ENCODE measurements at regions not wholly inside any gene's neighbourhood (a gene's known extent, or its start where the extent isn't known, plus 50 kb on each side); places are given as distances from the start of the nearest gene placed in this dataset.

DNA sequence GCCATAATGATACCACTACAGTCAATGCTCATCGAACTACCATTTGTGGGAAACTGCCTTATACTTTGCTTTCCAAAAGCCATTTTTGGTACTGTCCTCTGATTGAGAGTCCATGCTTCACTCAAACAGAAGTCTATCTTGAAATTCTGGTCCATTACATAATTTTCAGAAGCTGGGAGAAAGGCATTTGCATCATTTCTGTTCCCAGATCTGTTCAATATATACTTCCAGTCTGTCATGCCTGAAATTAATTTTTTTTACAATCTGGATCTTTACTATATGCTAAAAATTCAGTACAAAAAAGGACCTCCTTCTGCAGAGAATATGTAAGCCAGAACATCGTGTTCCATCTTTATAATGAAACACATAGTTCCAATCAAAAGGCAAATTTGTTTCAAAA lies 528.9 kb upstream of the MEF2C start:
- H3K4me3 Mint-ChIP-seq = no peak overlapping the region
- H3K36me3 Mint-ChIP-seq = no peaks in the 10 kb centered on the region
- Histone ChIP-seq H3K27ac (ENCODE audit: low read depth, low read length) (no peak overlapping the region), H3K36me3 (ENCODE audit: insufficient read depth, low read length) (no peaks in the 10 kb centered on the region), H3K4me1 (ENCODE audit: insufficient read depth, low read length) (no peaks in the 10 kb centered on the region), H3K9me3 (ENCODE audit: control insufficient read depth in 1 of 2, low read length in 2 of 2) (no peaks in the 10 kb centered on the region), H3K4me3 (ENCODE audit: low read length in 2 of 2) (no peak overlapping the region), H3K27me3 (ENCODE audit: insufficient read depth, low read length) (no peaks in the 10 kb centered on the region)
- no peak overlapping the region for H3K27ac Mint-ChIP-seq
- DNase-seq = no peak
- peaks cover 0 to 2% (median under 1%) of the 10 kb centered on the region in 8 donors for H3K9me3 Mint-ChIP-seq
- ChIA-PET POLR2A (ENCODE audit: partially characterized antibody) (no interaction called here), CTCF (ENCODE audit: partially characterized antibody) (no interaction called here)
- H3K4me1 Mint-ChIP-seq = no peaks in the 10 kb centered on the region
- intact Hi-C loops (cut with micrococcal nuclease) = no loop called here
- no peaks in the 10 kb centered on the region for H3K27me3 Mint-ChIP-seq

DNA sequence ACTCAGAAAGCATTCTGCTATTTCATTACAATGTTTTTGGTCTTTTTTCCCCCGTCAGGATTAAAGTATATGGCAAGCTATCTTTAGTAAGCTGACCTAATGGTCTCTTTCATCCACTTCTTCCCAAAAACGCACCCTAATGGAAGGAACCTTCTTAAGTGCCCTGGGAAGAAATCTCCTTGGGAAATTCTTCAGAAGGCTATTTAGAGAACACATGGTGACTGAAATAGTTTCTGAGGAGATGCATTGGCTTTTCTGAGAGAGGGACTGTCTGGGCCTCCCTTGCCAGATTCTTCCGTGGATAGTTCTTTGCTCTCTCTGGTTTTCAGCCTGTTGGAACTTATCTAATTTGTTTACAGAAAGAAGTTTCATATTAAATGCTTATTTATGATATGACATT lies 524.1 kb upstream of the MEF2C start:
- no peaks in the 10 kb centered on the region for H3K27me3 Mint-ChIP-seq
- ChIA-PET CTCF (ENCODE audit: partially characterized antibody) (no interaction called here), POLR2A (ENCODE audit: partially characterized antibody) (no interaction called here)
- H3K36me3 ChIP-seq (ENCODE audit: insufficient read depth, low read length) = no peaks in the 10 kb centered on the region
- no peak overlapping the region for H3K4me3 ChIP-seq (ENCODE audit: low read length in 2 of 2)
- H3K27me3 ChIP-seq (ENCODE audit: insufficient read depth, low read length) = no peaks in the 10 kb centered on the region
- intact Hi-C loops (cut with micrococcal nuclease) = no loop called here
- H3K9me3 ChIP-seq (ENCODE audit: control insufficient read depth in 1 of 2, low read length in 2 of 2) = no peaks in the 10 kb centered on the region
- no peaks in the 10 kb centered on the region for H3K9me3 Mint-ChIP-seq
- no peaks in the 10 kb centered on the region for H3K4me1 ChIP-seq (ENCODE audit: insufficient read depth, low read length)
- H3K36me3 Mint-ChIP-seq = no peaks in the 10 kb centered on the region
- H3K4me1 Mint-ChIP-seq = no peaks in the 10 kb centered on the region
- H3K4me3 Mint-ChIP-seq = no peak overlapping the region
- H3K27ac ChIP-seq (ENCODE audit: low read depth, low read length) = no peak overlapping the region
- no peak for DNase-seq
- no peak overlapping the region for H3K27ac Mint-ChIP-seq

DNA sequence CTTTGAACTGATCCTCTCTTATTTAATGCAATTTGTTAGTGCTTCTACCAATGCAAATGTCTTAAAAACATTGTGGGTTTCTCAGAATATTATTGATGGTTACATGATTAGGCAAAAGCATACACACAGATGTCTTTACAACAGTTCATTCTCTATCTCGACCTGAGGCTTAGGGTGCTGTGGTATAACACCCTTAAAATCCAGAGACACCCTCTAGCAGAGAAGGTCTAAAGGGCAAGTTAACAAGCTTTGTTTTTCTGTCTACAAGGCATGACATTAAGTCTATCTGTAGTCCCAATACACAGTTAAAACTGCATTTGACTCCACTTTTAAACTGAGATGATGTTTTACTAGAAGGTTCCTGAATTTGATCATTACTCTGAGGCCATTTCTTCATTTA lies 518.7 kb upstream of the MEF2C start:
- no peaks in the 10 kb centered on the region for H3K27me3 Mint-ChIP-seq
- no peak overlapping the region for H3K27ac ChIP-seq (ENCODE audit: low read depth, low read length)
- no peaks in the 10 kb centered on the region for H3K27me3 ChIP-seq (ENCODE audit: insufficient read depth, low read length)
- no peaks in the 10 kb centered on the region for H3K36me3 Mint-ChIP-seq
- H3K4me3 Mint-ChIP-seq = no peak overlapping the region
- intact Hi-C loops (cut with micrococcal nuclease) = no loop called here
- no peak overlapping the region for H3K4me3 ChIP-seq (ENCODE audit: low read length in 2 of 2)
- no peaks in the 10 kb centered on the region for H3K36me3 ChIP-seq (ENCODE audit: insufficient read depth, low read length)
- no peaks in the 10 kb centered on the region for H3K9me3 ChIP-seq (ENCODE audit: control insufficient read depth in 1 of 2, low read length in 2 of 2)
- ChIA-PET POLR2A (ENCODE audit: partially characterized antibody) (no interaction called here), CTCF (ENCODE audit: partially characterized antibody) (no interaction called here)
- no peak overlapping the region for H3K27ac Mint-ChIP-seq
- DNase-seq = no peak
- H3K4me1 Mint-ChIP-seq = no peaks in the 10 kb centered on the region
- H3K9me3 Mint-ChIP-seq = no peaks in the 10 kb centered on the region
- H3K4me1 ChIP-seq (ENCODE audit: insufficient read depth, low read length) = no peaks in the 10 kb centered on the region

DNA sequence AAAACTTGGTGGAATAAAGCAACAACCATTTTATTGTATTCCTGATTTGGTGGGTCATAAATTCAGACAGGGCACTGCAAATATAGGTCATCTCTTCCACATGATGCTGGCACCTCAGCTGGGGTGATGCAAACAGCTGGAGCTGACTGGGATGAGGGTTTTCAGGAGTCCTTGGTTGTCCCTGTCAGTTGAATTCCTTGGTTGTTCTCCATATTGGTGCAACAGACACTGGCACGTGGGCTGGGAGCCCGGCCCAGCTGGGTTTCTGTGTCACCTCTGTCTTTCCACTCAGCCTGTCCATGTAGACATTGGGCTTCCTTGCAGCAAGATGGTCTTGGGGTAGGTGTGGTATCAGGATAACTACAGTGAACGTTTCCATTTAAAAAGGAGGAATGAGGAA lies 518.0 kb upstream of the MEF2C start:
- no peak overlapping the region for H3K27ac Mint-ChIP-seq
- Histone ChIP-seq H3K4me1 (ENCODE audit: insufficient read depth, low read length) (no peaks in the 10 kb centered on the region), H3K27me3 (ENCODE audit: insufficient read depth, low read length) (no peaks in the 10 kb centered on the region), H3K9me3 (ENCODE audit: control insufficient read depth in 1 of 2, low read length in 2 of 2) (no peaks in the 10 kb centered on the region), H3K27ac (ENCODE audit: low read depth, low read length) (no peak overlapping the region), H3K4me3 (ENCODE audit: low read length in 2 of 2) (no peak overlapping the region), H3K36me3 (ENCODE audit: insufficient read depth, low read length) (no peaks in the 10 kb centered on the region)
- H3K27me3 Mint-ChIP-seq = no peaks in the 10 kb centered on the region
- DNase-seq = no peak
- H3K4me3 Mint-ChIP-seq = no peak overlapping the region
- no peaks in the 10 kb centered on the region for H3K4me1 Mint-ChIP-seq
- ChIA-PET POLR2A (ENCODE audit: partially characterized antibody) (no interaction called here), CTCF (ENCODE audit: partially characterized antibody) (no interaction called here)
- no peaks in the 10 kb centered on the region for H3K36me3 Mint-ChIP-seq
- intact Hi-C loops (cut with micrococcal nuclease) = no loop called here
- H3K9me3 Mint-ChIP-seq = no peaks in the 10 kb centered on the region

DNA sequence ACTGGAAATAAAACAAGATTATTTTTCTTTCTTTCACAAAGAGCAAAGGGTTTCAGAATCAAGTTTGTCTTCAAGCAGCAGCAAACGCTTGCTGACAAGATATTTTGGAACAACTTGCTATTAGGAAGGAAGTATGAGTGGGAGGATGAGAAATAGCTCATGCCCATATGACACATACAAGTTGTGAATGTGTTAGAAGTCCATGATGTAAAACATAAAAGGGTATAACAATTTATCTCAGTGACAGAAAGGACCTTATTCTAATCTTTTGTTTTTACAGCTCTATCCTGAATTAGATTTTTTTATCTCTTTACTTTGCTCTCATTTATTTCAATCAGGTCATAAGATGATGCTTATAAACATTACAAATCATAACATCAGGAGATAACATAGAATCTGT lies 516.6 kb upstream of the MEF2C start:
- Histone ChIP-seq H3K27ac (ENCODE audit: low read depth, low read length) (no peak overlapping the region), H3K4me3 (ENCODE audit: low read length in 2 of 2) (no peak overlapping the region), H3K36me3 (ENCODE audit: insufficient read depth, low read length) (no peaks in the 10 kb centered on the region), H3K27me3 (ENCODE audit: insufficient read depth, low read length) (no peaks in the 10 kb centered on the region), H3K9me3 (ENCODE audit: control insufficient read depth in 1 of 2, low read length in 2 of 2) (no peaks in the 10 kb centered on the region), H3K4me1 (ENCODE audit: insufficient read depth, low read length) (no peaks in the 10 kb centered on the region)
- H3K9me3 Mint-ChIP-seq = peaks cover 0 to 2% (median 0%) of the 10 kb centered on the region in 8 donors
- no peak for DNase-seq
- H3K4me3 Mint-ChIP-seq = no peak overlapping the region
- intact Hi-C loops (cut with micrococcal nuclease) = no loop called here
- CTCF ChIA-PET (ENCODE audit: partially characterized antibody) = no interaction called here
- no peaks in the 10 kb centered on the region for H3K4me1 Mint-ChIP-seq
- no peak overlapping the region for H3K27ac Mint-ChIP-seq
- POLR2A ChIA-PET (ENCODE audit: partially characterized antibody) = no interaction called here
- no peaks in the 10 kb centered on the region for H3K27me3 Mint-ChIP-seq
- no peaks in the 10 kb centered on the region for H3K36me3 Mint-ChIP-seq

DNA sequence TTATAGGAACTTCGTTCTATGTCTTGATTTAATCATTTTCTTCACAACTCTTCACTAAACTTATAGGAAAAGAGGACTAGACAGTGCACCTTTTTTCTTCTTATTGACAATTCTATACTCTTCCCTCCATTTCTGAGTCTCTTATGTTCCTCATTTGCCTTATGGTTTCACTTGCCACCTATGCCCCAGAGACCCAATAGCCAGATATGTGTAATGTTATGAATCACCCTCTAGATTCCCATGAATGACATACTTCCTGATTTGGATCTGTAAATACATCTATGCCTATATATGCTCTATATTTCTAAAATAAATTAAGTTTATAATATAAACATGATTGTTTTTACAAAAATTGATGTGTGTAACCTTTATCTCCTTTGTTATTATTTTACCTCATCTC lies 514.1 kb upstream of the MEF2C start:
- ChIA-PET CTCF (ENCODE audit: partially characterized antibody) (no interaction called here), POLR2A (ENCODE audit: partially characterized antibody) (no interaction called here)
- intact Hi-C loops (cut with micrococcal nuclease) = no loop called here
- H3K27ac ChIP-seq (ENCODE audit: low read depth, low read length) = no peak overlapping the region
- H3K4me1 ChIP-seq (ENCODE audit: insufficient read depth, low read length) = no peaks in the 10 kb centered on the region
- H3K27me3 Mint-ChIP-seq = no peaks in the 10 kb centered on the region
- no peak for DNase-seq
- H3K36me3 Mint-ChIP-seq = no peaks in the 10 kb centered on the region
- H3K9me3 Mint-ChIP-seq = peaks cover 0 to 2% (median 0%) of the 10 kb centered on the region in 8 donors
- H3K4me3 Mint-ChIP-seq = no peak overlapping the region
- no peaks in the 10 kb centered on the region for H3K4me1 Mint-ChIP-seq
- H3K4me3 ChIP-seq (ENCODE audit: low read length in 2 of 2) = no peak overlapping the region
- H3K36me3 ChIP-seq (ENCODE audit: insufficient read depth, low read length) = no peaks in the 10 kb centered on the region
- no peak overlapping the region for H3K27ac Mint-ChIP-seq
- no peaks in the 10 kb centered on the region for H3K27me3 ChIP-seq (ENCODE audit: insufficient read depth, low read length)
- H3K9me3 ChIP-seq (ENCODE audit: control insufficient read depth in 1 of 2, low read length in 2 of 2) = no peaks in the 10 kb centered on the region

DNA sequence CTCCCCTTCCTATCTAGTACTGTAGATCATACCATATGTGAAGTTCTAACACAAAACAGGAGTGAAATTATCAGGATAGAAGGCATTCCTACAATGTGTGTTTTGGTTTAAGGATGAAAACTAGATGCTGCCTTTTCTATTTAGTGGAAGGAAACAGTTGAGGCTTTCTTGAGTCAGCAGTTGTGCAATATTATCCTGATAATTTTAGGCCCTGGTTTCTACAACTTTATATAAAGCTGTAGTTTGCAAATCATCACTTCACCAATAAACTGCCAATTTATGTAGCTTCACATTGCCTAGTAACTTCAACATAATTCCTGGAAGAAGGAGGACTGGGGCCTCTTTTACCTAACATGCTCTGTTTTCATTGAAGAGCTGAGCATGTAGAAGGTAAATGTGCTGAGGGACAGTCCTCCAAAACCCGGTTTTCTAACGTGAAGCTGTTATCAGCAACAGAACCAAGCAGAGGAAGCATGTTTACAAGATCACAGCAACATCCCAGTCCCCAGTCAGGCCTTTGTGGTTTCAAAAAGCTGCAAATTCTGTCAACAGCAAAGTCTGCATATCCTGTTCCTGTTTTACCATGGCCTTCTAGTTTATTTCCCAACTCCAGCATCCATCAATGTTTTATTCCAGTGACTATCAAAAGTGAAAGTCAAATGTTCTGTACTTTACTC lies 513.4 kb upstream of the MEF2C start:
- H3K27ac Mint-ChIP-seq = no peak overlapping the region
- H3K27me3 Mint-ChIP-seq = no peaks in the 10 kb centered on the region
- Histone ChIP-seq H3K4me1 (ENCODE audit: insufficient read depth, low read length) (no peaks in the 10 kb centered on the region), H3K9me3 (ENCODE audit: control insufficient read depth in 1 of 2, low read length in 2 of 2) (no peaks in the 10 kb centered on the region), H3K27ac (ENCODE audit: low read depth, low read length) (no peak overlapping the region), H3K27me3 (ENCODE audit: insufficient read depth, low read length) (no peaks in the 10 kb centered on the region), H3K36me3 (ENCODE audit: insufficient read depth, low read length) (no peaks in the 10 kb centered on the region), H3K4me3 (ENCODE audit: low read length in 2 of 2) (no peak overlapping the region)
- intact Hi-C loops (cut with micrococcal nuclease) = no loop called here
- H3K36me3 Mint-ChIP-seq = no peaks in the 10 kb centered on the region
- ChIA-PET CTCF (ENCODE audit: partially characterized antibody) (no interaction called here), POLR2A (ENCODE audit: partially characterized antibody) (no interaction called here)
- no peak overlapping the region for H3K4me3 Mint-ChIP-seq
- no peak for DNase-seq
- no peaks in the 10 kb centered on the region for H3K4me1 Mint-ChIP-seq
- H3K9me3 Mint-ChIP-seq = peaks cover 0 to 2% (median 0%) of the 10 kb centered on the region in 8 donors

DNA sequence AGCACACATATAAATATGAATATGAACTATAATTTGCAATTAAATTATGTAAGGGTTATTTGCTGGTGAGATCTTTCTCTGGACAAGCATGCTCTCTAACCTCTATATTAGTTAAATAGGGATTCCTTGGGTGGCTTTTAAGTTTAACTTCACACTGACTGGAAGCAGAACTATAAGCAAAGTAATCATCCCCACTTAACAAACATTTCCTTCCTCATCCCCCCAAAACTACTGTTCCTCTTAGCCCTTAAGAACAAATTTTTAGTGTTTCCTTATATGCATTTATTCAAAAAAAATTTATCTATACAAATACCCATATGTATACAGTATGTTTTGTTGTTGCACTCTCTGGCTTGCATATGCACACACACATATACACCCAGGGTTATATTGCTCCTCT lies 512.1 kb upstream of the MEF2C start:
- H3K36me3 Mint-ChIP-seq = no peaks in the 10 kb centered on the region
- no peaks in the 10 kb centered on the region for H3K4me1 Mint-ChIP-seq
- no peaks in the 10 kb centered on the region for H3K36me3 ChIP-seq (ENCODE audit: insufficient read depth, low read length)
- DNase-seq = no peak
- no peaks in the 10 kb centered on the region for H3K27me3 Mint-ChIP-seq
- CTCF ChIA-PET (ENCODE audit: partially characterized antibody) = no interaction called here
- peaks cover 0 to 2% (median 0%) of the 10 kb centered on the region in 8 donors for H3K9me3 Mint-ChIP-seq
- H3K27ac ChIP-seq (ENCODE audit: low read depth, low read length) = no peak overlapping the region
- no peaks in the 10 kb centered on the region for H3K4me1 ChIP-seq (ENCODE audit: insufficient read depth, low read length)
- no peak overlapping the region for H3K27ac Mint-ChIP-seq
- intact Hi-C loops (cut with micrococcal nuclease) = no loop called here
- POLR2A ChIA-PET (ENCODE audit: partially characterized antibody) = no interaction called here
- H3K27me3 ChIP-seq (ENCODE audit: insufficient read depth, low read length) = no peaks in the 10 kb centered on the region
- H3K9me3 ChIP-seq (ENCODE audit: control insufficient read depth in 1 of 2, low read length in 2 of 2) = no peaks in the 10 kb centered on the region
- no peak overlapping the region for H3K4me3 Mint-ChIP-seq
- no peak overlapping the region for H3K4me3 ChIP-seq (ENCODE audit: low read length in 2 of 2)
